Spleen (tissue), 7 donors: ENCODE measurements at regions not wholly inside any gene's neighbourhood (a gene's known extent, or its start where the extent isn't known, plus 50 kb on each side); places are given as distances from the start of the nearest gene placed in this dataset.

Experiments
- POLR2A ChIP-seq, 3 donors: fragments of 450-650 bp; IDR thresholded peaks; one replicate each; pipeline ENCODE4 v1.5.1; 2017; ENCODE audit warnings: antibody characterized with exemption in 3 of 3, mild to moderate bottlenecking in 1 of 3
- TF ChIP-seq, protein P1 (sequence below), 11 experiments: fragments of 200-600 bp in 7 of 11; fragments of 450-650 bp in 4 of 11; sonication (generic) in 4 of 11; IDR thresholded peaks in 8 of 11; conservative IDR thresholded peaks in 3 of 11; 1 replicate in 7 of 11; 2 replicates in 4 of 11; pipeline versions ENCODE4 v1.4.0 to v1.8.0; 2016 to 2021; ENCODE audit warnings: antibody characterized with exemption in 11 of 11, inconsistent platforms in 4 of 11, mild to moderate bottlenecking in 1 of 11
- donor health status: DM: no; HTN: no; CAD: no; lungs with moderate emphysema.
- donor health status: DM: no; HTN: no; CAD: no.
- donor health status: DM: no; HTN: no; CAD: no.

- TF ChIP-seq, protein P1, sequence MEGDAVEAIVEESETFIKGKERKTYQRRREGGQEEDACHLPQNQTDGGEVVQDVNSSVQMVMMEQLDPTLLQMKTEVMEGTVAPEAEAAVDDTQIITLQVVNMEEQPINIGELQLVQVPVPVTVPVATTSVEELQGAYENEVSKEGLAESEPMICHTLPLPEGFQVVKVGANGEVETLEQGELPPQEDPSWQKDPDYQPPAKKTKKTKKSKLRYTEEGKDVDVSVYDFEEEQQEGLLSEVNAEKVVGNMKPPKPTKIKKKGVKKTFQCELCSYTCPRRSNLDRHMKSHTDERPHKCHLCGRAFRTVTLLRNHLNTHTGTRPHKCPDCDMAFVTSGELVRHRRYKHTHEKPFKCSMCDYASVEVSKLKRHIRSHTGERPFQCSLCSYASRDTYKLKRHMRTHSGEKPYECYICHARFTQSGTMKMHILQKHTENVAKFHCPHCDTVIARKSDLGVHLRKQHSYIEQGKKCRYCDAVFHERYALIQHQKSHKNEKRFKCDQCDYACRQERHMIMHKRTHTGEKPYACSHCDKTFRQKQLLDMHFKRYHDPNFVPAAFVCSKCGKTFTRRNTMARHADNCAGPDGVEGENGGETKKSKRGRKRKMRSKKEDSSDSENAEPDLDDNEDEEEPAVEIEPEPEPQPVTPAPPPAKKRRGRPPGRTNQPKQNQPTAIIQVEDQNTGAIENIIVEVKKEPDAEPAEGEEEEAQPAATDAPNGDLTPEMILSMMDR (IDR thresholded peaks at IDR 0.05 in 8 of 11, conservative IDR thresholded peaks at IDR 0.05 in 3 of 11) = no peak
- TF ChIP-seq POLR2A (IDR thresholded peaks at IDR 0.05) = no peak
These were observed 82.5 kb upstream of the TNFAIP3 start for GRCh38 chr6:137784583-137784982.
